ENCODE measurements at regions not wholly inside any gene's neighbourhood (a gene's known extent, or its start where the extent isn't known, plus 50 kb on each side); places are given as distances from the start of the nearest gene placed in this dataset.

- TF ChIP-seq CTCF (IDR thresholded peaks at IDR 0.05) (no peak), POLR2A (IDR thresholded peaks at IDR 0.05) (no peak)
Measured at GRCh38 chr10:117609796-117610170, 67.2 kb downstream of the EMX2 start.
